ENCODE measurements at regions not wholly inside any gene's neighbourhood (a gene's known extent, or its start where the extent isn't known, plus 50 kb on each side); places are given as distances from the start of the nearest gene placed in this dataset.

DNA sequence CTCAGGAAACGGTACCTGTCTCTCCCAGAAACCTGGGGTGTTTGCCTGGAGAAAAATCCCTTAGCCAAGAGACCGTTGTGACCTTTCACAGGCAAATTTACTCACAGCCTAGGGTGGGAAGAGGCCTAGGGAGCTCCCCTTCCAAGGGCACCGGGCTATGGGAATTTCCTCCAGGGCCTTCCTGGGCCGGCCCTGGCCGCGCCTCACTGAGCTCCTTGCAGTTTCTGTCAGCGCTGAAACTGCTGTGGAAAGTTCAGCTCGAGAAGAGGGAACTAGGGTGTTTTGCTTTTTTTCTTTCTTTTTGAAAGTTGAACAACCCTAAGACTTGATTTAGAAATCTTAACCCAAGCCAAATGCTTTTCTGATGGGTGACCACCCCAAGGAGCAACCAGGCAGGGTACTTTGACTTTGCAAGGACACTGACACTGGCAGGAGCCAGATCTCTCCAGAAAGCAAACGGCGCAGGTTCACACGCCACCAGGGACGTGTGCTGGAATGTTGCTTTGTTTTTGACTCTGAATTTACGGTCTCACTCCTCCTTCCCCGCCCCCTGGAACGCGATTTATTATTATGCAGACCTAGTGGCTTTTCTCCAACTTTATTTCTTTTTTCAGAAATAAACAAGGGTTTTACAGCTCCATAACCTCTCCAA lies 229.6 kb upstream of the JUN start:
- peaks cover 0 to 27% (median 18%) of the 10 kb centered on the region in 4 donors for H3K4me1 ChIP-seq
- peaks cover 0 to 5% (median 0%) of the 10 kb centered on the region in 4 donors for H3K9me3 ChIP-seq
- H3K27ac ChIP-seq: peak overlapping the region; percentile 74 to 89 (median 83)
- peak overlapping the region in 2 of 4 donors; percentile 6 to 30 for H3K4me3 ChIP-seq
- WGBS, 2 donors: 11 to 12% methylated on average over 16 of the region's 16 CpGs
- TF ChIP-seq, protein P1, sequence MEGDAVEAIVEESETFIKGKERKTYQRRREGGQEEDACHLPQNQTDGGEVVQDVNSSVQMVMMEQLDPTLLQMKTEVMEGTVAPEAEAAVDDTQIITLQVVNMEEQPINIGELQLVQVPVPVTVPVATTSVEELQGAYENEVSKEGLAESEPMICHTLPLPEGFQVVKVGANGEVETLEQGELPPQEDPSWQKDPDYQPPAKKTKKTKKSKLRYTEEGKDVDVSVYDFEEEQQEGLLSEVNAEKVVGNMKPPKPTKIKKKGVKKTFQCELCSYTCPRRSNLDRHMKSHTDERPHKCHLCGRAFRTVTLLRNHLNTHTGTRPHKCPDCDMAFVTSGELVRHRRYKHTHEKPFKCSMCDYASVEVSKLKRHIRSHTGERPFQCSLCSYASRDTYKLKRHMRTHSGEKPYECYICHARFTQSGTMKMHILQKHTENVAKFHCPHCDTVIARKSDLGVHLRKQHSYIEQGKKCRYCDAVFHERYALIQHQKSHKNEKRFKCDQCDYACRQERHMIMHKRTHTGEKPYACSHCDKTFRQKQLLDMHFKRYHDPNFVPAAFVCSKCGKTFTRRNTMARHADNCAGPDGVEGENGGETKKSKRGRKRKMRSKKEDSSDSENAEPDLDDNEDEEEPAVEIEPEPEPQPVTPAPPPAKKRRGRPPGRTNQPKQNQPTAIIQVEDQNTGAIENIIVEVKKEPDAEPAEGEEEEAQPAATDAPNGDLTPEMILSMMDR (IDR thresholded peaks at IDR 0.05): no peak
- TF ChIP-seq POLR2A (IDR thresholded peaks at IDR 0.05) (no peak), EP300 (IDR thresholded peaks at IDR 0.05) (no peak)
- no peaks in the 10 kb centered on the region for H3K36me3 ChIP-seq
- no peaks in the 10 kb centered on the region for H3K27me3 ChIP-seq
- DNase-seq (ENCODE audit: low spot score in 2 of 2): peak; percentile 22 to 52

DNA sequence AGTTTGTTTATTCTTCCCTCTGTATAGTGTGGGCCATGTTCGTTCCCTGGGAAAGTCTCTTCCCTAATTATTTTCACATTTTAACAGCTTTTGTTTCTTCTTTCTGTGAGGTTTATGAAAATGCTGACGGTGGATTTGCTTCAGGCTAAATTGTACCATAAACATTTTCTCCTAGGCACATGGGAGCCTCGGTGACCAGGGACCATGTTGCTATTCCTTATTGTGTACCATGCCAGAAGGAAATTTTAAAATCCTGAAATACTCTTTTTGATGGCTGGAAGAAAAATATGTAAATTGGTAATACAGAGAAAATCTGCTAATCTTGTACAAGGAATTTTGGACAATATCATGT lies 230.1 kb upstream of the JUN start:
- Histone ChIP-seq H3K4me1 (peaks cover 0 to 23% (median 18%) of the 10 kb centered on the region in 4 donors), H3K9me3 (peaks cover 0 to 5% (median 0%) of the 10 kb centered on the region in 4 donors), H3K27me3 (no peaks in the 10 kb centered on the region), H3K4me3 (peak overlapping the region in 2 of 4 donors; percentile 6 to 30), H3K36me3 (no peaks in the 10 kb centered on the region), H3K27ac (peak overlapping the region; percentile 74 to 89 (median 83))
- no peak for DNase-seq (ENCODE audit: low spot score in 2 of 2)
- 9% methylated on average over 3 of the region's 3 CpGs for WGBS, 2 donors
- no peak for TF ChIP-seq POLR2A (IDR thresholded peaks at IDR 0.05)
- no peak for TF ChIP-seq EP300 (IDR thresholded peaks at IDR 0.05)
- TF ChIP-seq, protein P1 (IDR thresholded peaks at IDR 0.05): no peak

DNA sequence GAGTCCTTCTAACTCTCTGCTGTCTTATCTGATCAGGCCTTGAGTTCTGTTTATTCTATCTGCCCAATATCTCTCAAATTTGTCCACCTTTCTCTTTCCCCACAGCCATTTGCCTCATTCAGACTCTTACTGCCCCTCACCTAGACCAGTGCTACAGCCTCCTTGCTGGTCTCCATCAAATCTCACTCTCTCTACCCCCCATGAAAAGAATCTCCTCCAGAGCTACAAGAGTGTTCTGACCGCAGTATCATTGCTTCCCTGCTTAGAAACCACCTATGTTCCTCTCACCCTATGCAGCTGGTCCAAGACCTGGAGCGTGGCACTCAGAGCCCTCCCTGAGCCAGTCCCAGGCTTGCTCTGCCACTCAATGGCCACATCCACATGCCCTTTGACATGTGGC lies 231.0 kb upstream of the JUN start:
- no peak for DNase-seq (ENCODE audit: low spot score in 2 of 2)
- Histone ChIP-seq H3K4me3 (no peak overlapping the region), H3K27me3 (no peaks in the 10 kb centered on the region), H3K27ac (peak overlapping the region in 1 of 4 donors; percentile 89), H3K36me3 (no peaks in the 10 kb centered on the region), H3K4me1 (peaks cover 0 to 29% (median 20%) of the 10 kb centered on the region in 4 donors), H3K9me3 (peaks cover 0 to 5% (median 0%) of the 10 kb centered on the region in 4 donors)
- 97 to 100% methylated on average over 2 of the region's 2 CpGs for WGBS, 2 donors
- TF ChIP-seq POLR2A (IDR thresholded peaks at IDR 0.05) (no peak), EP300 (IDR thresholded peaks at IDR 0.05) (no peak)
- TF ChIP-seq, protein P1 (IDR thresholded peaks at IDR 0.05): no peak

DNA sequence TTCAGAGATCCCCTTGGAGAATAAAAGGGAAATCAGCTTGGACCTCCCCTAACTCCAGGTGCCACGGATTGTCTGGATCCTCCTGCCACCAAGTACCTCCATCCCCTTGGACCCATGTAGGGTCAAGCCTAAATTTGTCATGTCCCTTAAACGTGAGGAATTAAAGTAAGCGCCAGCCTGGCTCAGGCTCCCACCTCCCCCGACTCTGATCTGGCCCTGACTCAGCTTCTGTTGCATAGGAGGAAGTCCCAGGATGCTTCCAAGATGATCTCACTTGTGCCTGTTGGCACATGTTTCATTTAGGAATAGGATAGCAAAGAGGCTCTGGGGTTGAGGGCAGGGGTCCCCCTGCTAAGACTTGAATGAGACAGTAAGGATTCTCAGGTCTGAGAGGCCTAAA lies 231.9 kb upstream of the JUN start:
- H3K36me3 ChIP-seq: no peaks in the 10 kb centered on the region
- DNase-seq (ENCODE audit: low spot score in 2 of 2): no peak
- H3K27ac ChIP-seq: no peak overlapping the region
- no peak overlapping the region for H3K4me3 ChIP-seq
- H3K4me1 ChIP-seq: peaks cover 0 to 38% (median 23%) of the 10 kb centered on the region in 4 donors
- H3K9me3 ChIP-seq: peaks cover 0 to 5% (median 0%) of the 10 kb centered on the region in 4 donors
- TF ChIP-seq EP300 (IDR thresholded peaks at IDR 0.05): no peak
- no peak for TF ChIP-seq POLR2A (IDR thresholded peaks at IDR 0.05)
- TF ChIP-seq, protein P1 (IDR thresholded peaks at IDR 0.05): no peak
- 33 to 46% methylated on average over 4 of the region's 4 CpGs for WGBS, 2 donors
- no peaks in the 10 kb centered on the region for H3K27me3 ChIP-seq

DNA sequence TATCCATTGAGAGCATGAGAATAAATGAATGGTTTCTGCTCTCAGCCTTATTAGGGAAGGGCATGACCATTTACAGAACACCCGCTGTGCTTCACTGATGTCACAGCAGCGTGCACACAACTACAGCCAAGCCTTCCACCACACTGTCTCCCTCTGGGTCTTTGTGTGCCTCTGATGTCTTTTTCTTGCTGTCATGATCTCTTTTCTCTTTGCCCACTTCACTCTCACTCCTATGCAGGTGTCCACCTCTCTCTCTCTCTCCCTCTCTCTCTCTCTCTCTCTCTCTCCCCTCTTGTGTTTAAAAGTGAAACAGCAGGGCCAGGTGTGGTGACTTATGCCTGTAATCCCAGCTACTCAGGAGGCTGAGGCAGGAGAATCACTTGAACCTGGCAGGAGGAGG lies 232.5 kb upstream of the JUN start:
- Histone ChIP-seq H3K9me3 (peaks cover 0 to 5% (median 0%) of the 10 kb centered on the region in 4 donors), H3K36me3 (no peaks in the 10 kb centered on the region), H3K27me3 (no peaks in the 10 kb centered on the region), H3K4me3 (no peak overlapping the region), H3K4me1 (peaks cover 0 to 40% (median 25%) of the 10 kb centered on the region in 4 donors), H3K27ac (no peak overlapping the region)
- 86 to 89% methylated on average over 2 of the region's 2 CpGs for WGBS, 2 donors
- no peak for DNase-seq (ENCODE audit: low spot score in 2 of 2)
- no peak for TF ChIP-seq EP300 (IDR thresholded peaks at IDR 0.05)
- TF ChIP-seq POLR2A (IDR thresholded peaks at IDR 0.05): no peak
- TF ChIP-seq, protein P1 (IDR thresholded peaks at IDR 0.05): no peak

All from tibial nerve (tissue), 4 donors.